Endothelial cell of umbilical vein (primary cell): ENCODE measurements at regions not wholly inside any gene's neighbourhood (a gene's known extent, or its start where the extent isn't known, plus 50 kb on each side); places are given as distances from the start of the nearest gene placed in this dataset.

Source experiments
- BruUV-seq: library from RNA; stranded (reverse); fragments of 400-500 nt; replicated peaks from 2 replicates; lab custom pipeline; 2021; lab: Mats Ljungman, UMichigan
- CTCF ChIA-PET: fragments of 300-600, 350-600 bp; sonication (Branson Sonifier 250); formaldehyde crosslinking; loops from one replicate; lab custom pipeline; 2021; ENCODE audit warnings: antibody characterized with exemption, inconsistent platforms; lab: Charles Lee
- POLR2A ChIA-PET: fragments of 300-600, 350-600 bp; sonication (Branson Sonifier 250); formaldehyde crosslinking; loops from one replicate; lab custom pipeline; 2021; ENCODE audit warnings: antibody characterized with exemption, inconsistent platforms; lab: Charles Lee
- DNase-seq: peaks from one replicate; pipeline ENCODE4 v3.0.0-alpha.2; 2011; ENCODE audit warnings: low read depth, low spot score
- FAIRE-seq: peaks from 2 replicates; lab custom pipeline; 2011; peaks lifted over from hg19 to GRCh38; lab: Jason Lieb, UNC
- H2AFZ ChIP-seq: 2 replicates; pipeline ENCODE4 v1.6.0; 2012; ENCODE audit warnings: low read depth, low read length, control low read depth, inconsistent platforms
- H3K27ac ChIP-seq: 2 replicates; pipeline ENCODE4 v1.5.1; 2011; ENCODE audit warnings: low read depth, mild to moderate bottlenecking, control low read depth, low read length, moderate library complexity; ENCODE audit not compliant: insufficient read depth
- H3K27me3 ChIP-seq, 2 experiments: 2 replicates each; pipeline versions ENCODE4 v1.6.0 to v1.6.1; 2011; ENCODE audit warnings: low read length in 2 of 2, mixed read lengths in 1 of 2; ENCODE audit not compliant: control insufficient read depth in 2 of 2, insufficient read depth in 2 of 2
- H3K36me3 ChIP-seq, 2 experiments: 2 replicates in 1 of 2; 3 replicates in 1 of 2; pipeline ENCODE4 v1.5.1; 2011; ENCODE audit warnings: low read length in 2 of 2, mild to moderate bottlenecking in 1 of 2, moderate library complexity in 1 of 2; ENCODE audit not compliant: control insufficient read depth in 2 of 2, insufficient read depth in 2 of 2; ENCODE audit errors: extremely low read depth in 1 of 2
- H3K4me1 ChIP-seq: 3 replicates; pipeline ENCODE4 v1.5.1; 2011; ENCODE audit warnings: mild to moderate bottlenecking, low read length; ENCODE audit not compliant: control insufficient read depth, insufficient read depth; ENCODE audit errors: extremely low read depth
- H3K4me2 ChIP-seq: 2 replicates; pipeline ENCODE4 v1.6.1; 2011; ENCODE audit warnings: low read length, control low read depth, mixed read lengths; ENCODE audit not compliant: insufficient read depth
- H3K4me3 ChIP-seq, 3 experiments: fragments of 200-600 bp in 1 of 3; sonication (generic), shearing (Covaris generic) in 1 of 3; replicated peaks in 1 of 3; 2 replicates each; pipeline ENCODE4 v1.5.1; 2011 to 2016; ENCODE audit warnings: control low read depth in 3 of 3, low read length in 3 of 3, mild to moderate bottlenecking in 2 of 3, inconsistent platforms in 1 of 3, low read depth in 1 of 3, moderate library complexity in 1 of 3; ENCODE audit not compliant: insufficient read depth in 1 of 3
- H3K79me2 ChIP-seq: 2 replicates; pipeline ENCODE4 v1.6.0; 2012; ENCODE audit warnings: low read length, inconsistent platforms; ENCODE audit not compliant: control insufficient read depth, insufficient read depth
- H3K9ac ChIP-seq: replicated peaks from 2 replicates; pipeline ENCODE3; 2011; ENCODE audit warnings: low read length, control low read depth; ENCODE audit not compliant: insufficient read depth; ENCODE audit errors: extremely low read depth
- H3K9me1 ChIP-seq: replicated peaks from 3 replicates; pipeline ENCODE4 v1.6.0; 2011; ENCODE audit warnings: mild to moderate bottlenecking, low read length; ENCODE audit not compliant: control insufficient read depth, insufficient read depth; ENCODE audit errors: extremely low read depth
- H3K9me3 ChIP-seq: replicated peaks from 2 replicates; pipeline ENCODE4 v1.5.1; 2012; ENCODE audit warnings: low read length, inconsistent platforms; ENCODE audit not compliant: control insufficient read depth, insufficient read depth
- H4K20me1 ChIP-seq: replicated peaks from 2 replicates; pipeline ENCODE3; 2011; ENCODE audit warnings: mild to moderate bottlenecking, low read length; ENCODE audit not compliant: control insufficient read depth, insufficient read depth; ENCODE audit errors: extremely low read depth
- FOS ChIP-seq: IDR thresholded peaks from 2 replicates; pipeline ENCODE4 v1.6.1; 2011; ENCODE audit warnings: mild to moderate bottlenecking, low read length, moderate library complexity, borderline replicate concordance; ENCODE audit not compliant: insufficient read depth
- GATA2 ChIP-seq: IDR thresholded peaks from 2 replicates; pipeline ENCODE4 v1.7.0; 2011; ENCODE audit warnings: low read depth, mild to moderate bottlenecking, moderate library complexity, mixed read lengths, low read length; ENCODE audit not compliant: insufficient read length, insufficient read depth
- POLR2AphosphoS5 ChIP-seq: IDR thresholded peaks from 2 replicates; pipeline ENCODE4 v1.6.1; 2012; ENCODE audit warnings: low read depth, mild to moderate bottlenecking, control low read depth, low read length, moderate library complexity; ENCODE audit not compliant: insufficient read depth
- dilution Hi-C: fragments of 300-500 bp; cut with MboI; formaldehyde crosslinking; loops from one replicate; pipeline ENCODE4 v1.15.0; 2019; ENCODE audit warnings: low sequenced_read_pairs; ENCODE audit not compliant: extremely low pct_ligation_motif_present
- intact Hi-C: fragments of 100-400 bp; cut with micrococcal nuclease; formaldehyde crosslinking; loops from one replicate; pipeline ENCODE4 v1.10.0; 2022

GRCh38 chrX:56057325-56057724 lies 174.8 kb upstream of the KLF8 start:
- Histone ChIP-seq H3K79me2 (no peaks in the 10 kb centered on the region), H3K4me3 (no peak overlapping the region), H3K9me1 (no peaks in the 10 kb centered on the region), H3K27me3 (no peaks in the 10 kb centered on the region), H3K36me3 (no peaks in the 10 kb centered on the region), H3K9me3 (no peaks in the 10 kb centered on the region), H2AFZ (no peak overlapping the region), H3K4me1 (no peaks in the 10 kb centered on the region), H4K20me1 (no peaks in the 10 kb centered on the region), H3K4me2 (no peak overlapping the region), H3K27ac (no peak overlapping the region), H3K9ac (no peak overlapping the region)
- no peak for DNase-seq
- ChIA-PET POLR2A (no interaction called here), CTCF (no interaction called here)
- no peak for TF ChIP-seq GATA2
- no TSS peak for BruUV-seq
- intact Hi-C loops = no loop called here
- dilution Hi-C loops = no loop called here
- FAIRE-seq = no peak

- dilution Hi-C loops = no loop called here
- FAIRE-seq (no peak), DNase-seq (no peak)
- intact Hi-C loops = no loop called here
- TF ChIP-seq FOS (no peak), GATA2 (no peak), POLR2AphosphoS5 (no peak)
- H4K20me1 ChIP-seq = no peaks in the 10 kb centered on the region
- no peaks in the 10 kb centered on the region for H3K4me1 ChIP-seq
- H3K9ac ChIP-seq = no peak overlapping the region
- no peaks in the 10 kb centered on the region for H3K9me1 ChIP-seq
- BruUV-seq = no TSS peak
- no peak overlapping the region for H3K27ac ChIP-seq
- no peaks in the 10 kb centered on the region for H3K79me2 ChIP-seq
- H3K9me3 ChIP-seq = no peaks in the 10 kb centered on the region
- ChIA-PET POLR2A (no interaction called here), CTCF (no interaction called here)
- no peaks in the 10 kb centered on the region for H3K27me3 ChIP-seq
- H3K4me3 ChIP-seq = no peak overlapping the region
- H2AFZ ChIP-seq = no peak overlapping the region
- H3K36me3 ChIP-seq = no peaks in the 10 kb centered on the region
- H3K4me2 ChIP-seq = no peak overlapping the region
These were observed 166.1 kb upstream of the KLF8 start for GRCh38 chrX:56066016-56066415.
